B cell (primary cell): ENCODE measurements at regions not wholly inside any gene's neighbourhood (a gene's known extent, or its start where the extent isn't known, plus 50 kb on each side); places are given as distances from the start of the nearest gene placed in this dataset.

Experiments used
- ATAC-seq: fragments of 200-7000 bp; cut with Tn5 transposase; one replicate; pipeline ENCODE4 v1.10.0; 2021; ENCODE audit warnings: low read depth, mild to moderate bottlenecking, moderate number of reproducible peaks, moderate library complexity
- CTCF ChIA-PET: fragments of 350-600 bp; sonication (Branson Sonifier 250); formaldehyde crosslinking; loops from one replicate; lab custom pipeline; 2021; ENCODE audit warnings: antibody characterized with exemption, inconsistent platforms; lab: Charles Lee
- POLR2A ChIA-PET: fragments of 350-600 bp; sonication (Branson Sonifier 250); formaldehyde crosslinking; loops from one replicate; lab custom pipeline; 2021; ENCODE audit warnings: antibody characterized with exemption; lab: Charles Lee
- DNase-seq: peaks from one replicate; pipeline ENCODE4 v3.0.0; 2013
- H2AFZ ChIP-seq: 2 replicates; pipeline ENCODE4 v1.6.1; 2012; ENCODE audit warnings: mild to moderate bottlenecking, low read depth, low read length; ENCODE audit not compliant: insufficient read depth, poor library complexity, severe bottlenecking
- H3K27ac ChIP-seq, 2 donors: 1 replicate in 1 of 2; 2 replicates in 1 of 2; pipeline ENCODE4 v1.5.1; 2012 to 2013; ENCODE audit warnings: low read length in 2 of 2, mild to moderate bottlenecking in 2 of 2, moderate library complexity in 1 of 2
- H3K27me3 ChIP-seq, 4 experiments: fragments of 200-600 bp in 1 of 4; sonication (generic) in 1 of 4; replicated peaks in 1 of 4; 1 replicate in 2 of 4; 2 replicates in 2 of 4; pipeline versions ENCODE4 v1.6.1 to v1.7.0; 2013 to 2016; ENCODE audit warnings: low read length in 3 of 4, mild to moderate bottlenecking in 2 of 4, mixed read lengths in 1 of 4, moderate library complexity in 1 of 4; ENCODE audit not compliant: insufficient read depth in 4 of 4, control insufficient read depth in 3 of 4; ENCODE audit errors: control extremely low read depth in 1 of 4
- H3K36me3 ChIP-seq, 2 experiments: replicated peaks in 1 of 2; 1 replicate in 1 of 2; 2 replicates in 1 of 2; pipeline versions ENCODE4 v1.6.1 to v1.7.1; 2013; ENCODE audit warnings: low read length in 1 of 2; ENCODE audit not compliant: insufficient read depth in 2 of 2, control insufficient read depth in 1 of 2; ENCODE audit errors: control extremely low read depth in 1 of 2, extremely low read depth in 1 of 2
- H3K4me1 ChIP-seq, 2 donors: fragments of 200-600 bp in 1 of 2; sonication (generic) in 1 of 2; 1 replicate in 1 of 2; 2 replicates in 1 of 2; pipeline versions ENCODE4 v1.5.1 to v1.6.1; 2013 to 2017; ENCODE audit warnings: low read length in 2 of 2; ENCODE audit not compliant: control insufficient read depth in 2 of 2, insufficient read depth in 2 of 2
- H3K4me2 ChIP-seq: replicated peaks from 2 replicates; pipeline ENCODE3; 2012; ENCODE audit warnings: mild to moderate bottlenecking, low read depth, low read length; ENCODE audit not compliant: poor library complexity, severe bottlenecking
- H3K4me3 ChIP-seq, 5 experiments: fragments of 200-600 bp in 1 of 5; sonication (generic) in 1 of 5; 1 replicate in 3 of 5; 2 replicates in 2 of 5; pipeline versions ENCODE4 v1.5.1 to v1.7.0; 2011 to 2016; ENCODE audit warnings: low read length in 4 of 5, mild to moderate bottlenecking in 4 of 5, low read depth in 2 of 5, control low read depth in 1 of 5, moderate library complexity in 1 of 5; ENCODE audit not compliant: insufficient read depth in 1 of 5; ENCODE audit errors: control extremely low read depth in 1 of 5, extremely low read depth in 1 of 5
- H3K79me2 ChIP-seq: fragments of 200-600 bp; sonication (generic); one replicate; pipeline ENCODE4 v1.6.0; 2016; ENCODE audit warnings: low read length; ENCODE audit not compliant: control insufficient read depth, insufficient read depth
- H3K9ac ChIP-seq: fragments of 200-600 bp; sonication (generic); 2 replicates; pipeline ENCODE4 v1.6.1; 2017; ENCODE audit warnings: mild to moderate bottlenecking, low read length, moderate library complexity
- H3K9me3 ChIP-seq, 3 donors: one replicate each; pipeline versions ENCODE4 v1.6.1 to v1.7.1; 2013; ENCODE audit warnings: low read length in 2 of 3; ENCODE audit not compliant: control insufficient read depth in 2 of 3, insufficient read depth in 1 of 3; ENCODE audit errors: control extremely low read depth in 1 of 3
- H4K20me1 ChIP-seq: 2 replicates; pipeline ENCODE4 v1.6.0; 2012; ENCODE audit warnings: mild to moderate bottlenecking, low read length; ENCODE audit not compliant: insufficient read depth, control insufficient read depth, poor library complexity, severe bottlenecking
- H3K27ac Mint-ChIP-seq: one replicate; pipeline ENCODE4 v1.8.0; 2021; ENCODE audit warnings: mixed read lengths
- H3K27me3 Mint-ChIP-seq: one replicate; pipeline ENCODE4 v1.8.0; 2021; ENCODE audit warnings: mixed read lengths
- H3K4me1 Mint-ChIP-seq: one replicate; pipeline ENCODE4 v1.8.0; 2021; ENCODE audit warnings: mixed read lengths
- H3K4me3 Mint-ChIP-seq: one replicate; pipeline ENCODE4 v1.8.0; 2021; ENCODE audit warnings: mixed read lengths
- H3K9me3 Mint-ChIP-seq: one replicate; pipeline ENCODE4 v1.8.0; 2022; ENCODE audit warnings: mixed read lengths; ENCODE audit not compliant: insufficient read depth
- EZH2 ChIP-seq: IDR thresholded peaks from 2 replicates; pipeline ENCODE4 v1.6.1; 2012; ENCODE audit warnings: borderline replicate concordance, low read depth, mild to moderate bottlenecking, moderate library complexity, low read length; ENCODE audit not compliant: insufficient read depth, poor library complexity, severe bottlenecking
- whole genome bisulfite sequencing: methylation state at CpG from one replicate; pipeline ENCODE4 v1.1.5; 2013; ENCODE audit warnings: missing lambda C conversion rate; ENCODE audit not compliant: insufficient coverage; 5-methylcytosine and 5-hydroxymethylcytosine counted together
- intact Hi-C: fragments of 100-400 bp; cut with micrococcal nuclease; formaldehyde crosslinking; loops from one replicate; pipeline ENCODE4 v1.10.0; 2022
- TF ChIP-seq, protein P1 (sequence below): fragments of 200-600 bp; IDR thresholded peaks from one replicate; pipeline ENCODE4 v1.8.0; 2022; ENCODE audit warnings: antibody characterized with exemption, mild to moderate bottlenecking

DNA sequence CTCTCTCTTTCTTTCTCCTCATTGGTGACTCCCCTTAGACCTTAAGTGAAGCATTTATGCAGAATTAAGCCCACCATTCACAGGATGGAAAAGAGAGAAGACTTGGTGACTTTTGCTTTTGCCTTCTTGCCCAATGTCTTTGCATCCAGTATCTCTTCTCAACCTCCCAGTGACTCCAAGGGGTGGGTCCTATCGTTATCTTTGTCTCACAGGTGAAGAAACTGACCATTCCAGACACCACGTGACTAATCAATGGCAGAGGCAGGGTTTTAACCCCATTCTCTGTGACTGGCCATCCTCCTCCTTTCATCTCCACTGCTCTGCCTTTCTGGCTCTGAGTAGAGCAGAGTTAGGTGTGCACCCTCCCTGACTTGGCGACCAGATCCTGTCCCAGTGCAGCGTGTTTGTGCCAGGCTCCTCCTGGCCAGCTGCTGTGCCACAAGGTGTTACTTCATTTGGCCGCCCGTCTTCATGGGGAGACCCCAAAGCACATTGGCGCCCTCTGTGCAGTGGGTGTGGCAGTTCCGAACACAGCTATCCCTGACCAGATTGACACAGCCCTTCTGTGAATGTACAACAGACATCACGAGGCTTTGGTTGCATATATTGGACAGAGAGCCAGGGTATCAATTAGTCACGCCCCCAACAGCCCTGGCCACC is 501.3 kb downstream of the CD83 start:
- ATAC-seq (no peak), DNase-seq (no peak)
- Histone ChIP-seq H2AFZ (no peak overlapping the region), H3K27me3 (no peaks in the 10 kb centered on the region), H3K4me3 (no peak overlapping the region), H3K4me2 (no peak overlapping the region), H3K9ac (no peak overlapping the region), H3K4me1 (peaks cover 16 to 25% of the 10 kb centered on the region in 2 donors), H3K36me3 (no peaks in the 10 kb centered on the region), H3K9me3 (peaks cover 0 to 12% (median 11%) of the 10 kb centered on the region in 3 donors), H4K20me1 (no peaks in the 10 kb centered on the region), H3K79me2 (no peaks in the 10 kb centered on the region), H3K27ac (no peak overlapping the region)
- no peak overlapping the region for H3K4me3 Mint-ChIP-seq
- ChIA-PET POLR2A (no interaction called here), CTCF (no interaction called here)
- no peaks in the 10 kb centered on the region for H3K27me3 Mint-ChIP-seq
- WGBS, result 97% methylated on average over 9 of the region's 10 CpGs
- H3K27ac Mint-ChIP-seq, result no peak overlapping the region
- no peak for TF ChIP-seq EZH2
- TF ChIP-seq, protein P1, sequence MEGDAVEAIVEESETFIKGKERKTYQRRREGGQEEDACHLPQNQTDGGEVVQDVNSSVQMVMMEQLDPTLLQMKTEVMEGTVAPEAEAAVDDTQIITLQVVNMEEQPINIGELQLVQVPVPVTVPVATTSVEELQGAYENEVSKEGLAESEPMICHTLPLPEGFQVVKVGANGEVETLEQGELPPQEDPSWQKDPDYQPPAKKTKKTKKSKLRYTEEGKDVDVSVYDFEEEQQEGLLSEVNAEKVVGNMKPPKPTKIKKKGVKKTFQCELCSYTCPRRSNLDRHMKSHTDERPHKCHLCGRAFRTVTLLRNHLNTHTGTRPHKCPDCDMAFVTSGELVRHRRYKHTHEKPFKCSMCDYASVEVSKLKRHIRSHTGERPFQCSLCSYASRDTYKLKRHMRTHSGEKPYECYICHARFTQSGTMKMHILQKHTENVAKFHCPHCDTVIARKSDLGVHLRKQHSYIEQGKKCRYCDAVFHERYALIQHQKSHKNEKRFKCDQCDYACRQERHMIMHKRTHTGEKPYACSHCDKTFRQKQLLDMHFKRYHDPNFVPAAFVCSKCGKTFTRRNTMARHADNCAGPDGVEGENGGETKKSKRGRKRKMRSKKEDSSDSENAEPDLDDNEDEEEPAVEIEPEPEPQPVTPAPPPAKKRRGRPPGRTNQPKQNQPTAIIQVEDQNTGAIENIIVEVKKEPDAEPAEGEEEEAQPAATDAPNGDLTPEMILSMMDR, result no peak
- H3K4me1 Mint-ChIP-seq, result peaks cover 38% of the 10 kb centered on the region
- intact Hi-C loops, result no loop called here
- no peaks in the 10 kb centered on the region for H3K9me3 Mint-ChIP-seq

DNA sequence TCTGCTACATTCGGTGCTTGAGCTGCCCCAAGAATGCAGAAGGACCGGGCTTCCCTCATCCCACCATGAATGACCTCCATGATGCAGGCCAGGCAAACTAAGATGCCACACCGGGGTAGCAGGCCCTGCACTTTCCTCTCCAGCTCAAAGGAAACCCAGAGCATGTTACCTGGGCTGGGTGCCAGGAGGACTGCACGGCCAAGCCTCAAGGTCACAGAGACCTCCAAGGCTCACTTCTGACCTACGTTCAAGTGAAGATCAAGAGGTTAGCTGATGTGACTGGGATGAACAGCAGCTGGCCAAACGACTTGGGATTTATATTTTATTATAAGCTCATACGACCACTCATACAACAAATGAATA is 501.8 kb downstream of the CD83 start:
- no peak overlapping the region for H3K4me2 ChIP-seq
- no peak overlapping the region for H3K27ac ChIP-seq
- H3K27me3 Mint-ChIP-seq, result no peaks in the 10 kb centered on the region
- WGBS, result 100% methylated on average over 3 of the region's 7 CpGs
- ChIA-PET CTCF (interaction anchor here (0.7 kb wide), 1 partner anchor 86 kb away, joined by 3 read pairs; no protein-coding TSS in a partner anchor), POLR2A (no interaction called here)
- H3K9ac ChIP-seq, result no peak overlapping the region
- no peaks in the 10 kb centered on the region for H4K20me1 ChIP-seq
- H3K4me3 ChIP-seq, result no peak overlapping the region
- TF ChIP-seq, protein P1, result no peak
- no peak overlapping the region for H3K27ac Mint-ChIP-seq
- ATAC-seq (no peak), DNase-seq (no peak)
- H3K9me3 Mint-ChIP-seq, result no peaks in the 10 kb centered on the region
- no peaks in the 10 kb centered on the region for H3K27me3 ChIP-seq
- H3K4me3 Mint-ChIP-seq, result no peak overlapping the region
- H3K4me1 Mint-ChIP-seq, result peaks cover 38% of the 10 kb centered on the region
- no peak overlapping the region for H2AFZ ChIP-seq
- peaks cover 0 to 12% (median 11%) of the 10 kb centered on the region in 3 donors for H3K9me3 ChIP-seq
- no peaks in the 10 kb centered on the region for H3K36me3 ChIP-seq
- peaks cover 16 to 25% of the 10 kb centered on the region in 2 donors for H3K4me1 ChIP-seq
- H3K79me2 ChIP-seq, result no peaks in the 10 kb centered on the region
- intact Hi-C loops, result no loop called here
